ENCODE measurements at regions not wholly inside any gene's neighbourhood (a gene's known extent, or its start where the extent isn't known, plus 50 kb on each side); places are given as distances from the start of the nearest gene placed in this dataset.

DNA sequence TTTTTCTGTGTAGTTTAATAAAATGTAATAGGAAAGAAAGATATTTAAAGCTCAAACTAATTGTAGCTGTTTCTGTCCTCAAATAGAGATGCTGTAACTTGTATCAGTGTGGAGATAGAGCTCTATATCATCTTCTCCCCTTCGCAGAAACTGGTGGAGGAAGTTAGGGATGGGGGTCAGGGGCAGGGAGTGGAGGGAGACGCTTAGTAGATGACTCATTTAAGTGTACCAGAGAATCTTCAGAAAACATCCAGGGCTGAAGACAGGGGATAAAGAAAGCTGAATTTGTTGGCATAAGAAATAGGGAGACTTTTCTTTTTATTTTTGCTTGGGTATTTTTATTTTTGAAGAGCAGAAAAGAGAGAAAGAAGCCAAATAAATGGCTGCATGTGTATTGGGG, 282.6 kb upstream of the DPYD start:
- TF ChIP-seq GABPA (IDR thresholded peaks at IDR 0.05; ENCODE audit: low read depth): no peak
- TF ChIP-seq, protein P1, sequence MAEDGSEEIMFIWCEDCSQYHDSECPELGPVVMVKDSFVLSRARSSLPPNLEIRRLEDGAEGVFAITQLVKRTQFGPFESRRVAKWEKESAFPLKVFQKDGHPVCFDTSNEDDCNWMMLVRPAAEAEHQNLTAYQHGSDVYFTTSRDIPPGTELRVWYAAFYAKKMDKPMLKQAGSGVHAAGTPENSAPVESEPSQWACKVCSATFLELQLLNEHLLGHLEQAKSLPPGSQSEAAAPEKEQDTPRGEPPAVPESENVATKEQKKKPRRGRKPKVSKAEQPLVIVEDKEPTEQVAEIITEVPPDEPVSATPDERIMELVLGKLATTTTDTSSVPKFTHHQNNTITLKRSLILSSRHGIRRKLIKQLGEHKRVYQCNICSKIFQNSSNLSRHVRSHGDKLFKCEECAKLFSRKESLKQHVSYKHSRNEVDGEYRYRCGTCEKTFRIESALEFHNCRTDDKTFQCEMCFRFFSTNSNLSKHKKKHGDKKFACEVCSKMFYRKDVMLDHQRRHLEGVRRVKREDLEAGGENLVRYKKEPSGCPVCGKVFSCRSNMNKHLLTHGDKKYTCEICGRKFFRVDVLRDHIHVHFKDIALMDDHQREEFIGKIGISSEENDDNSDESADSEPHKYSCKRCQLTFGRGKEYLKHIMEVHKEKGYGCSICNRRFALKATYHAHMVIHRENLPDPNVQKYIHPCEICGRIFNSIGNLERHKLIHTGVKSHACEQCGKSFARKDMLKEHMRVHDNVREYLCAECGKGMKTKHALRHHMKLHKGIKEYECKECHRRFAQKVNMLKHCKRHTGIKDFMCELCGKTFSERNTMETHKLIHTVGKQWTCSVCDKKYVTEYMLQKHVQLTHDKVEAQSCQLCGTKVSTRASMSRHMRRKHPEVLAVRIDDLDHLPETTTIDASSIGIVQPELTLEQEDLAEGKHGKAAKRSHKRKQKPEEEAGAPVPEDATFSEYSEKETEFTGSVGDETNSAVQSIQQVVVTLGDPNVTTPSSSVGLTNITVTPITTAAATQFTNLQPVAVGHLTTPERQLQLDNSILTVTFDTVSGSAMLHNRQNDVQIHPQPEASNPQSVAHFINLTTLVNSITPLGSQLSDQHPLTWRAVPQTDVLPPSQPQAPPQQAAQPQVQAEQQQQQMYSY (CRISPR knock-in tag; IDR thresholded peaks at IDR 0.05): no peak
- no peak for TF ChIP-seq NR2C1 (IDR thresholded peaks at IDR 0.05)
- TF ChIP-seq STAT1 (conservative IDR thresholded peaks at IDR 0.05): no peak
- no peak for TF ChIP-seq POLR2AphosphoS5 (IDR thresholded peaks at IDR 0.05; ENCODE audit: low read length)
- TF ChIP-seq JUNB (IDR thresholded peaks at IDR 0.05): no peak
- no peak for TF ChIP-seq ZSCAN29 (IDR thresholded peaks at IDR 0.05)
- no peak for TF ChIP-seq FOXK2 (IDR thresholded peaks at IDR 0.05)
- TF ChIP-seq, protein P2, sequence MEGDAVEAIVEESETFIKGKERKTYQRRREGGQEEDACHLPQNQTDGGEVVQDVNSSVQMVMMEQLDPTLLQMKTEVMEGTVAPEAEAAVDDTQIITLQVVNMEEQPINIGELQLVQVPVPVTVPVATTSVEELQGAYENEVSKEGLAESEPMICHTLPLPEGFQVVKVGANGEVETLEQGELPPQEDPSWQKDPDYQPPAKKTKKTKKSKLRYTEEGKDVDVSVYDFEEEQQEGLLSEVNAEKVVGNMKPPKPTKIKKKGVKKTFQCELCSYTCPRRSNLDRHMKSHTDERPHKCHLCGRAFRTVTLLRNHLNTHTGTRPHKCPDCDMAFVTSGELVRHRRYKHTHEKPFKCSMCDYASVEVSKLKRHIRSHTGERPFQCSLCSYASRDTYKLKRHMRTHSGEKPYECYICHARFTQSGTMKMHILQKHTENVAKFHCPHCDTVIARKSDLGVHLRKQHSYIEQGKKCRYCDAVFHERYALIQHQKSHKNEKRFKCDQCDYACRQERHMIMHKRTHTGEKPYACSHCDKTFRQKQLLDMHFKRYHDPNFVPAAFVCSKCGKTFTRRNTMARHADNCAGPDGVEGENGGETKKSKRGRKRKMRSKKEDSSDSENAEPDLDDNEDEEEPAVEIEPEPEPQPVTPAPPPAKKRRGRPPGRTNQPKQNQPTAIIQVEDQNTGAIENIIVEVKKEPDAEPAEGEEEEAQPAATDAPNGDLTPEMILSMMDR (IDR thresholded peaks at IDR 0.05 in 2 of 3, conservative IDR thresholded peaks at IDR 0.05 in 1 of 3; ENCODE audit: control insufficient read depth in 2 of 3, extremely low read depth in 1 of 3, insufficient read depth in 1 of 3, low read depth in 3 of 3, low read length in 3 of 3): no peak
- TF ChIP-seq SIX5 (IDR thresholded peaks at IDR 0.05; ENCODE audit: low read depth, low read length, severe bottlenecking): no peak
- no peak for TF ChIP-seq RAD21 (IDR thresholded peaks at IDR 0.05; ENCODE audit: insufficient read depth, low read depth, low read length)

Data from GM12878 (cell line).